ENCODE measurements at regions not wholly inside any gene's neighbourhood (a gene's known extent, or its start where the extent isn't known, plus 50 kb on each side); places are given as distances from the start of the nearest gene placed in this dataset.

- no peak for DNase-seq (ENCODE audit: low read depth)
These were observed 84.4 kb upstream of the NEBL start for GRCh38 chr10:20981419-20981953.

DNA sequence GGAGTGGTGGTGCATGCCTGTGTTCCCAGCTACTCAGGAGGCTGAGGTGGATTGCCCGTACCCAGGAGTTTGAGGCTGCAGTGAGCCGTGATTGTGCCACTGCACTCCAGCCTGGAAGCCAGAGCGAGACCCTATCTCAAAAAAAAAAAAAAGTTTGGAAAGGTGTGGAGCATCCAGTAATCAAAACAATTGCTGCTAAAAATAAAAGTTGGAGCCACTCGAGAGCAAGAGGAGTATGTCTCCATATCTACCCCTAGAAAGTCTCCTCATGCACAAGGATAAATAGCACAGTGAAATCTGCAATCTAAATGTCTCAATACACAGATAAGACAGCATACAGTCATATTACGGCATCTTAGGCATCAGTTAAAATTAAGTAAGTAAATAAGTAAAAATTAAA lies 81.5 kb upstream of the NEBL start:
- no peak for DNase-seq (ENCODE audit: low read depth)

- no peak for DNase-seq (ENCODE audit: low read depth)
These were observed 80.2 kb upstream of the NEBL start for GRCh38 chr10:20977300-20977699.

DNA sequence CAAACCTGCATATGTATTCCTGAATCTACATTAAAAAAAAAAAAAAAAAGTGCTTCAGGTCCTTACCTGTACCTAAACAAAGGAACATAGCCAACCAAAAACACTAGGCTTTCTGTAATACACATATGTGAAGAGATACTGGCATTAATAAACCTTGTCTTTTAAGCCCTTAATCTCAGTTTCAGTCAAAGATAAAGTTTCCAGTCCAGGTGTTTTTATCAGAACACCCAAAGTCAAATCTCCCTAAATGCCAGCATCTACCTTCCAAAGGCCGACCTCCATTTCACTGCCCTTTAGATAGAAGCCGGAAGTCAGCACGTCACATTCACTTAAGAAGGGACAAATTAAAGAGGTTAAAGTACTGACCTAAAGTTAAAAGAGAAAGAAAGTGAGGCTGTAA lies 79.8 kb upstream of the NEBL start:
- no peak for DNase-seq (ENCODE audit: low read depth)

DNA sequence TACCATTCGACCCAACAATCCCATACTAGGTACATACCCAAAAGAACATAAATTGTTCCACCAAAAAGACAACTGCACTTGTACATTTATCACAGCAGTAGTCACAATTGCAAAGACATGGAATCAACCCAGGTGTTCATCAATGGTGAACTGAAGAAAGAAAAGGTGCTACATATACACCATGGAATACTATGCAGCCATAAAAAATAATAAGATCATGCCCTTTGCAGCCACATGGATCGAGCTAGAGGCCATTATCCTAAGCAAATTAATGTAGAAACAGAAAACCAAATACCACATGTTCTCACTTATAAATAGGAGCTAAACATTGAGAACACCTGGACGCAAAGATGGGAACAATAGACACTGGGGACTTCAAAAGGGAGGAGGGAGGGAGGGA lies 79.3 kb upstream of the NEBL start:
- DNase-seq (ENCODE audit: low read depth) = no peak

DNA sequence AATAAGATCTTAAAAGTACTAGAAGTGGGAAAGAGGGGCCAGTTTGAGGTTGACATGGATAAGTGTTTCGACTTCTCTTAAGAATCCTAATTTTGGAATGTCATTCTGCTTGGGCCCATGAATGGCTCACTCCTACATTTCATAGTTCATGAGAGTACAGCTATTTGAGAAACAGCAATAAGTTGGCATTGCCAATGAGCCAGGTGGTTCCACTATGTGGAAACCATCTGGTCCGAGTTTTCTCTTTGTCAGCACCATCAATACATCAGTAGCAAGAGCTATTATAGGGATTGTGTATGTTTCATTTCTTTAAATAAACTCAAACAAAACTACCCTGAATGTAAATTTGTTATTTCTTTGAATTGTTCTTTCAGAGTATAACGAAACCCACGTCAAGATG lies 78.1 kb upstream of the NEBL start:
- no peak for DNase-seq (ENCODE audit: low read depth)

DNA sequence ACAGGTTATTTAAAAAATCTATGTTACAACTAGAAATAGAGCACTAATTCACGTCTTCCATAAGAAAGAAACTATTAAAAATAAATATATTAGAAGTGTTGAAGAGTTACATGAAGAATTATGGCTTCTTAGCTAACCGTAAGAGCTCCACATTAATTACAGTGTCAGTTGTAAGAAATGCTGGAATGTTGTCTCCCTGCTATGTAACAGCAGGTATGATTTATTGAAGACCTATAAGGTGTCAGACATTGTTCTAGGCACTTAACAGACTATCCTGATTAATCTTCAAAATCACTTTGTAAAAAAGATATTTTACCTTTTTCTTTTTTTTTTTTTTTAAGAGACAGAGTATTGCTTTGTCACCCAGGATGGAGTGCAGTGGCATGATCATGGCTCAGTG lies 75.8 kb upstream of the NEBL start:
- DNase-seq (ENCODE audit: low read depth) = no peak

- DNase-seq (ENCODE audit: low read depth) = peak; percentile 1
These were observed 74.8 kb upstream of the NEBL start for GRCh38 chr10:20971901-20972300.

DNA sequence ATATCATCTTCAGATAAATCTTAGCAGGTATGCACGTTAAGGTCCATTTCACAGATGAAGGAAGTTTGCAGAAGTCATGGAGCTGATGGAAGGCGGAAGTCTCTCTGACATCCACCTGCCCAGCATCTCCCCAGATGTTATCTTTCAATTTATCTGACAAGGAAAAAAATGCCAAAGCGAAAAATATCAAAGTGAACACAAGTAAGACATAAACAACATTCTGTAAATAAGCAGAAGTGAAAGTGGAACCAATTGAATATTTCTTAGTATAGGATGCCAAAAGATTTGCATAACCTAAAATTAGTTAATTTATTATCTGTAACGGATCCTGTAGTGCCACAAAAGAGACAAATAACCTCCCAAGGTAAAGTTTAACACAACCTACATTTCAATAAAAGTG lies 73.6 kb upstream of the NEBL start:
- no peak for DNase-seq (ENCODE audit: low read depth)

- DNase-seq (ENCODE audit: low read depth) = peak; percentile 14
These were observed 72.9 kb upstream of the NEBL start for GRCh38 chr10:20970044-20970443.

- no peak for DNase-seq (ENCODE audit: low read depth)
These were observed 69.3 kb upstream of the NEBL start for GRCh38 chr10:20966426-20966825.

DNA sequence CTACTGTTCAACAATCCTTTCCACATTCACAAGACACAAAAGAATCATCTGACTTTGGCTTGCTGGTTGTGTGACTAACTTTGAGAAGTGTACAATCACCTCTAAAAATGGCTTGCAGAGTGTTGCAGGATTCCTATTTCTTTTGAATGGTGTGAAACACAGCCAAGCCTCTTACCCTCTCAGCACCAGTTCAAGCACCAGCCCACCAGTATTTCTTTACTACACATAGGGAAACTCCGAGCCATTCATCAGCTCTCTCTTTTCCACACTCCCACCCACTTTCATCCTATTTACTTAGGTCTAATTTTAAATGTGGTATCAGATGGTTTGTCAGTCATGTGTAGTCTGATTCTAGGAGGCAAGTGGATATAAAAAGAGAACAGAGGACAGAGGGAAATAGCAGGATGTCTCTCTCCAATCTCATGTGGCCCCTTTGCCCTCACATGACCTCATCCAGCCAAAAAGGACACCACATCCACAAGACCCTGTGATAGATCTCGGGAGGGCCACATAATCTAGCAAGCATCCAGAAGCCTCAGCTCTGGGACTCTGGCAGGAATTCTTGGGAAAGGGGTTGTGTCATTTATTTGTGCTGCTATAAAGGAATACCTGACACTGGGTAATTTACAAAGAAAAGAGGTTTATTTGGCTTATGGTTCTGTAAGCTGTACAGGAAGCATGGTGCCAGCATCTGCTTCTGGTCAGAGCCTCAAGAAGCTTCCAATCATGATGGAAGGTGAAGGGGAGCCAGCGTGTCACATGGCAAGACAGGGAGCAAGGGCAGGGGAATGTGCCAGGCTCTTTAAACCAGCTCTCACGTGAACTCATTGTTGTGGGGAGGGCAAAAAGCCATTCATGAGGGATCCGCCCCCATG lies 66.8 kb upstream of the NEBL start:
- DNase-seq (ENCODE audit: low read depth) = no peak

- no peak for DNase-seq (ENCODE audit: low read depth)
These were observed 65.9 kb upstream of the NEBL start for GRCh38 chr10:20963056-20963455.

DNA sequence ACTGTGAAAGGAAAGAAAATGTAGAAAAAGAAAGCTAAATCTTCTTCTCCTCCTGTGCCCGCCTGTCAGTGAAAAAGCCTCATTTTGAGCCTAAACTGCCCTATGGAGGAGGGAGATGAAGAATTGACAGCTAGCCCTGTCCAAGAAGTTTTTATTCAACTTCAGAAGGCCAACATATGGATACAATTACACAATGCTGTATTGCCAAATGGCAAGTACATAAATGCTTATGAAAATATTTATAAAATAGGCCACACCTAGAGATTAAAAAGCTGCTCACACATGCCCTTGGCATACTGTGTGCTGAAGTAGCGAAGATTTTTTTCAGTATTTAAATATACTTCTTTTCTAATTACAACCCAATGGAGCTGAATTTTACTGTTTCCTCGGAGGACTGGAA lies 65.1 kb upstream of the NEBL start:
- DNase-seq (ENCODE audit: low read depth) = no peak

- DNase-seq (ENCODE audit: low read depth) = no peak
These were observed 62.1 kb upstream of the NEBL start for GRCh38 chr10:20959242-20959641.

- no peak for DNase-seq (ENCODE audit: low read depth)
These were observed 61.7 kb upstream of the NEBL start for GRCh38 chr10:20958764-20959163.

DNA sequence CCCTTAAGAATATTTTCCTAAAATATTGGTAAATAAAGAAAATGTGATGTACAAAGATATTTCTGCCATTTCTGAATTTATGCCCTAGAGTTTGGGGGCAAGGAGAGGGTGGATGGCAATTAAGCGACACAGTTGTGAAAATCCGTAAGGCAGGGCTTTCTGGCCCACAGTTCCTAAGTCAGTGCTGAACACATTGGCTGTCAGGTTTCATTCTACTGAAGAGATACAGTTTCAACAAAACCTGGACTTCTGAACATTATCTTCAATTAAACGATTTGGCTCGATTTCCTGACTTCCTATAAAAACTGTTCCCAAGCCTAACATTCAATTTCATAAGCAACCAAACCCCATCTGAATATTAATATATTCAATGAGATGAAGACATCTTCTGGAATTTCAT lies 61.1 kb upstream of the NEBL start:
- DNase-seq (ENCODE audit: low read depth) = no peak

DNA sequence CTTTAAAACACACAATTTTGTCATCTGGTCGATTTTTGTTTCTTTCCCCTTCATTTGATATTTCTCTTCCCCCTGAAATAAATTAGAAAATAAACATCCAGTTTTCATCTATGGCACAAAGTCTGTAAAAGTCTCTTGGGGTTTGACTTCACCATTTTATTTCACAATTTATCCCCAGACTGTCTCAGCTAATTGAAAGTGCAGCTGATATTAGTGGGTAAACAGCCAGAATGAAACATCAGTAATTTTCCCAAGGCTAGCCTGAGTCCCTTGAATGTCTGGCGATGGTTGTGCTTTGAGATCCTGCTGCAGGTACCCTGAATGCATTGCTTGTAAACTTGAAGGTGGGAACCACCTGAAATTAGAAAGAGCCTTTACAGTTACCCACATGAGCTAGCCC lies 60.6 kb upstream of the NEBL start:
- DNase-seq (ENCODE audit: low read depth) = no peak

GRCh38 chr10:20956843-20957242 lies 59.7 kb upstream of the NEBL start:
- peak; percentile 0 for DNase-seq (ENCODE audit: low read depth)

DNA sequence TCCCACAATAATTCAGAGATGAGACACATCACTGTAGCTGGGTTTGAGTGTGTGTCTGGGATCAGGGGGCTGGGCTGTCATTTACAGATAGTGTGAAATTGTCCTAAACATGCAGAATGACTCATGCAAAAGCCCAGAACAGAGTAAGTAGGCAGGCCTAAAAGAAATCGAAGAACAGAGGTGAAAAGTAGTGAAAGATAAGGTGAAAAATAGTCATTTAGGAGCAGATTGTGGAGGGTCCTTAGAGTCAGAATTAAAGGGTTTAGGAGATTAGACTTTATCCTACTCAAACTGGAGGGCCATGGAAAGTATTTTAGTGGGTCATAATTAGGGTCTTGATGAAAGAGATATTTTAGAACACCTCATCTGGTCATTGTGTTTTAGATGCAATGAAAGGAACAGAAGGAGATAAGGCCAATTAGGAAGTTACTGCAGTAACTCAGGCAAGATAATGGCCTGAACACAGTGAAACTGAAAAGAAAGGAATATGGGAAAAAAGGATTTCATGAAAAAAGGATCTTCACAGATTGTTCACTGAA lies 58.3 kb upstream of the NEBL start:
- DNase-seq (ENCODE audit: low read depth) = no peak

DNA sequence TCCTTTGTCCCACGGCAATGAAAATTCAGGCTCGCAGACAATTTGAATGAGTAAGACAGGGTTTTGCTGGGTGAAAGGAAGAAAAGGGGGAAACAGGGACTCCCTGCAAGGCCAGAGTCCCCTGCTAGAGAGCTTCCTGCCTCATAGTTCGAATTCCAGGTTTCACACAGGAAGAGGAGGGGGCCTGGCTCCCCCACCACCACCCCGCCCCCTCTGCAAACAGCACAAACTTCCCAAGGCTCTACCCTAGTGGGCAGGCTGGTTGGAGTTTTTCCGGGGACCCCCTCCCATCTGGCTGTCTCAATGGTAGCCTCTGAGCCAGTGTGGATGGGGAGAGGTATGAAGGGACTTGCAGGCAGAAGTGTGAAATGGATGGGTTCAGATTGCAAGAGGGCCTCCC lies 57.4 kb upstream of the NEBL start:
- no peak for DNase-seq (ENCODE audit: low read depth)

GRCh38 chr10:20953120-20953519 lies 56.0 kb upstream of the NEBL start:
- DNase-seq (ENCODE audit: low read depth) = no peak

GRCh38 chr10:20949967-20950366 lies 52.9 kb upstream of the NEBL start:
- no peak for DNase-seq (ENCODE audit: low read depth)

Measured in M059J (cell line).